HEK293 (cell line): ENCODE measurements at regions not wholly inside any gene's neighbourhood (a gene's known extent, or its start where the extent isn't known, plus 50 kb on each side); places are given as distances from the start of the nearest gene placed in this dataset.

Experiments used
- BCL11B ChIP-seq: fragments of 450-650 bp; formaldehyde crosslinking; IDR thresholded peaks from 2 replicates; pipeline ENCODE4 v1.5.1; 2016; ENCODE audit warnings: low read depth, missing biosample characterization, missing genetic modification characterization
- TF ChIP-seq, protein P1 (sequence below): fragments of 450-650 bp; formaldehyde crosslinking; IDR thresholded peaks from 2 replicates; pipeline ENCODE4 v1.5.1; 2016; ENCODE audit warnings: missing biosample characterization, missing genetic modification characterization
- TF ChIP-seq, protein P2 (sequence below): fragments of 450-650 bp; formaldehyde crosslinking; IDR thresholded peaks from 2 replicates; pipeline ENCODE4 v1.5.1; 2016; ENCODE audit warnings: missing biosample characterization, missing genetic modification characterization
- TF ChIP-seq, protein P3 (sequence below): fragments of 450-650 bp; formaldehyde crosslinking; IDR thresholded peaks from 2 replicates; pipeline ENCODE4 v1.5.1; 2016; ENCODE audit warnings: missing biosample characterization, missing genetic modification characterization

DNA sequence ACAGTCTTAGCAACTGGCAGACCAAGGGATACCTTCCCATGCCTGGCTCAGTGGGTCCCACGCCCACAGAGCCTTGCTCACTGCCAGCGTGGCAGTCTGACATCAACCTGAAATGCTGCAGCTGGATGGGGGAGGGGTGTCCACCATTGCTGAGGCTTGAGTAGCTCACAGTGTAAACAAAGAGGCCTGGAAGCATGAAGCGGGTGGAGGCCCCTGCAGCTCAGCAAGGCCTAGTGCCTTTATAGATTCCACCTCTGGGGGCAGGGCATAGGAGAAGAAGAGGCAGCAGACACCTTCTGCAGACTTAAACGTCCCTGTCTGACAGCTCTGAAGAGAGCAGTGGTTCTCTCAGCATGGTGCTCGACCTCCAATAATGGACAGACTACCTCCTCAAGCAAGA, 263.2 kb downstream of the KIF2B start:
- TF ChIP-seq BCL11B = no peak
- TF ChIP-seq, protein P1, sequence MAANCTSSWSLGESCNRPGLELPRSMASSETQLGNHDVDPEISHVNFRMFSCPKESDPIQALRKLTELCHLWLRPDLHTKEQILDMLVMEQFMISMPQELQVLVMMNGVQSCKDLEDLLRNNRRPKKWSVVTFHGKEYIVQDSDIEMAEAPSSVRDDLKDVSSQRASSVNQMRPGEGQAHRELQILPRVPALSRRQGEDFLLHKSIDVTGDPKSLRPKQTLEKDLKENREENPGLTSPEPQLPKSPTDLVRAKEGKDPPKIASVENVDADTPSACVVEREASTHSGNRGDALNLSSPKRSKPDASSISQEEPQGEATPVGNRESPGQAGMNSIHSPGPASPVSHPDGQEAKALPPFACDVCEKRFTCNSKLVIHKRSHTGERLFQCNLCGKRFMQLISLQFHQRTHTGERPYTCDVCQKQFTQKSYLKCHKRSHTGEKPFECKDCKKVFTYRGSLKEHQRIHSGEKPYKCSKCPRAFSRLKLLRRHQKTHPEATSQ (tag by site-specific recombination) = no peak
- TF ChIP-seq, protein P2, sequence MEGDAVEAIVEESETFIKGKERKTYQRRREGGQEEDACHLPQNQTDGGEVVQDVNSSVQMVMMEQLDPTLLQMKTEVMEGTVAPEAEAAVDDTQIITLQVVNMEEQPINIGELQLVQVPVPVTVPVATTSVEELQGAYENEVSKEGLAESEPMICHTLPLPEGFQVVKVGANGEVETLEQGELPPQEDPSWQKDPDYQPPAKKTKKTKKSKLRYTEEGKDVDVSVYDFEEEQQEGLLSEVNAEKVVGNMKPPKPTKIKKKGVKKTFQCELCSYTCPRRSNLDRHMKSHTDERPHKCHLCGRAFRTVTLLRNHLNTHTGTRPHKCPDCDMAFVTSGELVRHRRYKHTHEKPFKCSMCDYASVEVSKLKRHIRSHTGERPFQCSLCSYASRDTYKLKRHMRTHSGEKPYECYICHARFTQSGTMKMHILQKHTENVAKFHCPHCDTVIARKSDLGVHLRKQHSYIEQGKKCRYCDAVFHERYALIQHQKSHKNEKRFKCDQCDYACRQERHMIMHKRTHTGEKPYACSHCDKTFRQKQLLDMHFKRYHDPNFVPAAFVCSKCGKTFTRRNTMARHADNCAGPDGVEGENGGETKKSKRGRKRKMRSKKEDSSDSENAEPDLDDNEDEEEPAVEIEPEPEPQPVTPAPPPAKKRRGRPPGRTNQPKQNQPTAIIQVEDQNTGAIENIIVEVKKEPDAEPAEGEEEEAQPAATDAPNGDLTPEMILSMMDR (tag by site-specific recombination) = no peak
- TF ChIP-seq, protein P3, sequence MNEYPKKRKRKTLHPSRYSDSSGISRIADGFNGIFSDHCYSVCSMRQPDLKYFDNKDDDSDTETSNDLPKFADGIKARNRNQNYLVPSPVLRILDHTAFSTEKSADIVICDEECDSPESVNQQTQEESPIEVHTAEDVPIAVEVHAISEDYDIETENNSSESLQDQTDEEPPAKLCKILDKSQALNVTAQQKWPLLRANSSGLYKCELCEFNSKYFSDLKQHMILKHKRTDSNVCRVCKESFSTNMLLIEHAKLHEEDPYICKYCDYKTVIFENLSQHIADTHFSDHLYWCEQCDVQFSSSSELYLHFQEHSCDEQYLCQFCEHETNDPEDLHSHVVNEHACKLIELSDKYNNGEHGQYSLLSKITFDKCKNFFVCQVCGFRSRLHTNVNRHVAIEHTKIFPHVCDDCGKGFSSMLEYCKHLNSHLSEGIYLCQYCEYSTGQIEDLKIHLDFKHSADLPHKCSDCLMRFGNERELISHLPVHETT = no peak
